Hepatocyte (in vitro differentiated cells): ENCODE measurements at regions not wholly inside any gene's neighbourhood (a gene's known extent, or its start where the extent isn't known, plus 50 kb on each side); places are given as distances from the start of the nearest gene placed in this dataset.

Experiments
- EZH2 ChIP-seq: fragments of 200-600 bp; sonication (generic); IDR thresholded peaks from 2 replicates; pipeline ENCODE4 v1.6.1; 2016; ENCODE audit warnings: antibody characterized with exemption, mild to moderate bottlenecking, borderline replicate concordance
- TF ChIP-seq, protein P1 (sequence below): fragments of 200-600 bp; sonication (generic); IDR thresholded peaks from 2 replicates; pipeline ENCODE4 v1.5.1; 2016; ENCODE audit warnings: antibody characterized with exemption, mild to moderate bottlenecking; ENCODE audit not compliant: poor library complexity

DNA sequence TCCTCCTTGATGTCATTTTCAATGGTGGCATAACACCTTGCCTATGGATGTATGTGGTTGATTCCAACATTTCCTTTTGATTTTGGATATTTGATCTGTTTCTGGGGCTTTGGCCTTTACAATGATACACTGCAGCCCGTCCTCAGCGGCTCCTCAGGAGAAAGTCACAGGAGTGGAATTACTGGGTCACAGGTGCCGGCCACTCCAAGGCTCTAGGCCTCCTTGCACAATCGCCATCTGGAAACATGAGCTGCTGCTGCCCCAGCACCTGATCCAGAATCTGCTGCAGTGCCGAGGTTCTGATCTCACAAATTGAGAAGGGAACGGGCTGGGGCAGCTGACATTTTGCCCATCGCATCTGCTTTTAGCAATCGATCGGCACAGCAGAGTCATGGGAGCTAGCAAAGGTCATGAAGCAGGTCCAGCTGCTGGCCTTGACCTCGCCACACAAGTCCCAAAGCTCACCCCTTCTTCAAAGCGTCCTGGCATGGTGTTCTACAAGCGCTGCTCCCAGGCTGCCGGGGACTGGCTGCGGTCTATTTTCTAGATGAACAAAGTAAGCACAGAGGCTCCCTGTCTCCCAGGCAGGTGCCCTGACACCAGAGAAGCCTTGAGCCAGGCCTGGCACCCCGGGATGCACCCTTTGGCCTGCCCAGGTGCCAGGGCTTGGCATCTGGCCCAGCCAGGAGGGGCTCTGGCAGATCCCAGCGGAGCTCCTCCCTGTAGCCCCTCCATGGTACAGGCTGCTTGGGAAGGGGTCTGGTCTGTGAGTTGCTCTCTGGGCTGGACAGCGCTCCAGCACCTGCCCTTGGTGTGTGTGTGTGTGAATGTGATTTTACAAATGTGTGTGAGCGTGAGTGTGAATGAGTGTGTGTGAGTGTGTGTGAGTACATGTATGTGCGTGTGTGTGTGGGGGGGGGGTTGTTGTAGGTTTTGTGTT lies 201.8 kb downstream of the GLRX3 start:
- TF ChIP-seq, protein P1, sequence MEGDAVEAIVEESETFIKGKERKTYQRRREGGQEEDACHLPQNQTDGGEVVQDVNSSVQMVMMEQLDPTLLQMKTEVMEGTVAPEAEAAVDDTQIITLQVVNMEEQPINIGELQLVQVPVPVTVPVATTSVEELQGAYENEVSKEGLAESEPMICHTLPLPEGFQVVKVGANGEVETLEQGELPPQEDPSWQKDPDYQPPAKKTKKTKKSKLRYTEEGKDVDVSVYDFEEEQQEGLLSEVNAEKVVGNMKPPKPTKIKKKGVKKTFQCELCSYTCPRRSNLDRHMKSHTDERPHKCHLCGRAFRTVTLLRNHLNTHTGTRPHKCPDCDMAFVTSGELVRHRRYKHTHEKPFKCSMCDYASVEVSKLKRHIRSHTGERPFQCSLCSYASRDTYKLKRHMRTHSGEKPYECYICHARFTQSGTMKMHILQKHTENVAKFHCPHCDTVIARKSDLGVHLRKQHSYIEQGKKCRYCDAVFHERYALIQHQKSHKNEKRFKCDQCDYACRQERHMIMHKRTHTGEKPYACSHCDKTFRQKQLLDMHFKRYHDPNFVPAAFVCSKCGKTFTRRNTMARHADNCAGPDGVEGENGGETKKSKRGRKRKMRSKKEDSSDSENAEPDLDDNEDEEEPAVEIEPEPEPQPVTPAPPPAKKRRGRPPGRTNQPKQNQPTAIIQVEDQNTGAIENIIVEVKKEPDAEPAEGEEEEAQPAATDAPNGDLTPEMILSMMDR = no peak
- no peak for TF ChIP-seq EZH2
